ENCODE measurements at regions not wholly inside any gene's neighbourhood (a gene's known extent, or its start where the extent isn't known, plus 50 kb on each side); places are given as distances from the start of the nearest gene placed in this dataset.

GRCh38 chr13:74280795-74281490 lies 146.7 kb upstream of the KLF12 start:
- TF ChIP-seq CTCF (IDR thresholded peaks at IDR 0.05; ENCODE audit: control extremely low read depth in 1 of 3, insufficient read depth in 1 of 3, low read depth in 1 of 3, low read length in 3 of 3) (no peak), POLR2AphosphoS5 (IDR thresholded peaks at IDR 0.05; ENCODE audit: low read depth, low read length) (no peak), TCF12 (IDR thresholded peaks at IDR 0.05; ENCODE audit: low read depth, low read length) (no peak), JUN (IDR thresholded peaks at IDR 0.05; ENCODE audit: low read depth, low read length) (no peak), POLR2A (IDR thresholded peaks at IDR 0.05; ENCODE audit: control extremely low read depth in 1 of 2, low read depth in 2 of 2, low read length in 2 of 2) (no peak), CEBPB (IDR thresholded peaks at IDR 0.05; ENCODE audit: low read depth, low read length) (no peak), GTF2F1 (IDR thresholded peaks at IDR 0.05; ENCODE audit: borderline replicate concordance, low read depth, low read length) (no peak), SIX5 (IDR thresholded peaks at IDR 0.05; ENCODE audit: low read depth, low read length) (no peak), SRF (IDR thresholded peaks at IDR 0.05; ENCODE audit: low read depth, low read length) (no peak), TEAD4 (IDR thresholded peaks at IDR 0.05; ENCODE audit: low read depth, low read length) (no peak), SUZ12 (IDR thresholded peaks at IDR 0.05; ENCODE audit: low read length) (no peak)
